NT2/D1 (cell line): ENCODE measurements at regions not wholly inside any gene's neighbourhood (a gene's known extent, or its start where the extent isn't known, plus 50 kb on each side); places are given as distances from the start of the nearest gene placed in this dataset.

ENCODE experiments used
- SUZ12 ChIP-seq: IDR thresholded peaks from 2 replicates; pipeline ENCODE4 v1.6.1; 2011; ENCODE audit not compliant: insufficient read length, insufficient read depth; ENCODE audit errors: extremely low read depth
- YY1 ChIP-seq: IDR thresholded peaks from 2 replicates; pipeline ENCODE4 v1.6.1; 2011; ENCODE audit not compliant: insufficient read length, insufficient read depth
- ZNF274 ChIP-seq: IDR thresholded peaks from 2 replicates; pipeline ENCODE4 v1.6.1; 2011; ENCODE audit warnings: mild to moderate bottlenecking, low read depth, low read length

DNA sequence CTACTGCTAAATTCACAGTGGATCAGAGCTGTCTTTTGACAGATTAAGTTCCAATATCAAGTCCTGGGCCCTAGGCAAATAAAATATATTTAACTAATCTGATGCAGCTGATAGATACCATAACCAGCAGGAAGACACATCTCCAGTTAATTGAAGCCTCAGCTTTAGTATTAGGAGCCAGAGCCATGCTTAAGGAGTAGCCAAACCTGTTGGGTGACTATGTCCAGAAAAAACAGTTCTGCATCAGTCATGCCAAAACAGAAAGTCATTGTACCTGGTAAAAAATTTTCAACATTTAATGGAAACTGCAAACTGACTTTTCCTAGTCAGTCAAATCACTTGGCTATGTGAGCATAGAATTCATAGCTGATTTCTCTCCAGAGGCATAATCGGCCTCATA, 200.5 kb upstream of the RUNX1 start:
- no peak for TF ChIP-seq YY1
- TF ChIP-seq SUZ12 = no peak
- TF ChIP-seq ZNF274 = no peak
